HG02588 (cell line): ENCODE measurements at regions not wholly inside any gene's neighbourhood (a gene's known extent, or its start where the extent isn't known, plus 50 kb on each side); places are given as distances from the start of the nearest gene placed in this dataset.
A peak's percentile ranks its signal among the peaks of the same experiment; 100 is the strongest.
"Not testable (repeated sequence)": the region's sequence is repeated elsewhere in the genome, so short reads cannot be mapped to it uniquely, and the experiment has no call there.

Source experiments
- ATAC-seq: cut with Tn5 transposase; IDR thresholded peaks from one replicate; pipeline ENCODE4 v1.9.1; 2021; ENCODE audit warnings: mild to moderate bottlenecking, moderate library complexity; ENCODE audit not compliant: unreplicated experiment

GRCh38 chr14:36418937-36419336 lies 98.5 kb upstream of the MBIP start:
- no peak for ATAC-seq

- ATAC-seq, result not testable (repeated sequence)
Measured at GRCh38 chr14:36411951-36412350, 91.5 kb upstream of the MBIP start.

GRCh38 chr14:36408388-36408787 lies 88.0 kb upstream of the MBIP start:
- no peak for ATAC-seq

DNA sequence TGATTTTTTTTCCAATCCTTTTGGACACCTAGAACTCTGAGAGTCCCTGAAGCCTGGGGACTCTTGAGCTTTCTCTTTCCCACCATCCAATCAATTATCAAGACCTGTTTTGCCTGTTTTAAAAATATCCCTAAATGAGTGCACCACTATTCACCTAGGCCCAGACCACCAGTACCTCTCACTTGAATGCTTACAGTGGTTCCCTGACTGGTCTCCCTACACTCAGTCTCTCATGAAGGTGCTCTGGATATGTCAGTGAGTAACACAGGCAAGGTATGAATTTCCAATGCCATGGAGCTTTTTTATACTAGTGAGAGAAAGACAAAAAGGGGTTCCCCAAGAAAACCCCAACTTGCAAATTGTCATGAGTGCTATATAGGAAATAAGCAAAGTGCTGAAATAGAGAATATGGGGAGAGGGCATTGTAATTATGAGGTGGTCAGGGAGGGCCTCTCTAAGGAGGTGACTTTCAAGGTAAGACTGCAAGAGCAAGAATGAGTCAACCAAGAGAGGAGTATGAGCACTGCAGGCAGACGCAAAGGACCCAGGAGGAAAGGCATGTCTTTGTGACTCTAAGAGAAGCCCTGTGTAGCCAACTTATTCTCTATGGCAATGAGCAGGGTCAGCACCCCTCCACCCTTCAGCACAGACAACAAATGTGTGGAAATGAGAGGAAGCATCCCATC lies 85.3 kb upstream of the MBIP start:
- ATAC-seq, result no peak

GRCh38 chr14:36402867-36403266 lies 82.4 kb upstream of the MBIP start:
- no peak for ATAC-seq

DNA sequence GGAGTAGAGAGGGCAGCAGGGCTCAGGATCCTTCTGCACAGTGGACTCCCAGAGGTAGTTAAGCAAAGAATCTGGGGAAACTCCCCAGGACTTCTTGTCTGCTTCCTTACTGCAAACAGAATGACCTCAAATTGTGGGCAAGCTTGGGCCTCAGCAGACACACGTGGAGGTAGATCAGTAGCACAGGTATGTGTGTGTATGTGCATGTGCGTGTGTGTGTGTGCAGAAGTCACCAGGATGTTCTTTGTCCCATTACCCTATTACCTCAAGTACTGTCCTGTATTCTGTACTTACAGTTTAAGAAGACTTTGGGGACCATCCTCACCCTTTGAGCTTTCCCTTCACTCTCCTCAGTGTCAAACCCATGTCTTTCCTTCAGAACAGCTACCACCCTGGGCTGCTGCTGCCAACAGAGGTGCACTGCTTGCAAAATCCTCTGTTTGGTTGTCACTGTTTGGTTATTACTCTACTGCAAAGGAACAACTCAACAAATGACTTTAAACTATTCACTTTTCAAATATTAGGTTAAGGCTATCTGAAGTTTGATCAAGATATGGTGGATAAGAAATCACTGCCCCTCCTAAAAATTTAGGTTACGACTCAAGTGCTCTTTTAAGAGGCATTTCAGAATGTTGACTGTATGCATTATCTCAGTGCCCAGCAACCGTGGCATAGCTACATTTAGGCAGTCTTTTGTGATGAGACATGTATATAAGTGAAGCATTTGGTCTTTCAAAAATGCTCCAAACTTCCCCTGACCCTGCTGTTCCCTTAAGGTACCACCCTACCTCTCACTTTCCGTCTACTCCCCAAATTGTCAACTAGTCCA lies 78.2 kb upstream of the MBIP start:
- no peak for ATAC-seq

GRCh38 chr14:36397357-36397756 lies 76.9 kb upstream of the MBIP start:
- ATAC-seq, result no peak

DNA sequence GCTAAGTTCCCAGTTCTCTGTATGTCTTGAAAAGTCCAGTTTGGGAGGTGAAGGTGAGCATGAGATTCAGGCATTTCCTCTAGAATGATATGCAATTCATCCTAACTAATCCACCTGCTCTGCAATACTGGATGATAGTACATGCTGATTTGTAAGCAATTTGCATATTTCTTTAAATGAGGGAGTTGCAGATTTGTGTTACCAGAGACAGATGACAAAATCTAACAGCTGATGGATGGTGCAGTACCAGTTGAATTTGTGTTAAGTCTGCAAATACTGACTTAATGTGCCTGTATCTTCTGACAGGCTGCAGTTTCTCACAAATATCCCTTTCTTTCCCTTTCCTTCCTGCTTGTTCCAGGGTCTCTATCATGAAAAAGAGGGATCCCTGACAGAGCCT lies 76.4 kb upstream of the MBIP start:
- no peak for ATAC-seq

DNA sequence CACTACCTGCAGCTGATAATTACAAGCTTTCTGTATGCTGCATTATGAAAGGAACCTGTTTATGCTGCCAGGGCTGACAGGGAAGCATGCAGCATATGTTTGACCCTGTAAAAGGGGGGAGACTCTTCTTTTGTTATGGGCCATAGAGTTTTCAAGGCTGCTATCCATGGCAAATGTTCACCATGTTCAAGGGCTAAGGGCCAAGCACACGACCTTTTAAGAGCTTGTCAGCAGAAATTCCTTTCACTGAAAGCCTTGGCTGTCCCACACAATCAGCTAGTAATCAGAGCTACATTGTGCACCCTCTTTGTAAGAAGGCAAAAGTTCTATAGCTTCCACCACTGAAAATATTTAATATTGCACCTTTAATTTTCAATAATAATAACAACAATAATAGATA lies 74.2 kb upstream of the MBIP start:
- no peak for ATAC-seq

DNA sequence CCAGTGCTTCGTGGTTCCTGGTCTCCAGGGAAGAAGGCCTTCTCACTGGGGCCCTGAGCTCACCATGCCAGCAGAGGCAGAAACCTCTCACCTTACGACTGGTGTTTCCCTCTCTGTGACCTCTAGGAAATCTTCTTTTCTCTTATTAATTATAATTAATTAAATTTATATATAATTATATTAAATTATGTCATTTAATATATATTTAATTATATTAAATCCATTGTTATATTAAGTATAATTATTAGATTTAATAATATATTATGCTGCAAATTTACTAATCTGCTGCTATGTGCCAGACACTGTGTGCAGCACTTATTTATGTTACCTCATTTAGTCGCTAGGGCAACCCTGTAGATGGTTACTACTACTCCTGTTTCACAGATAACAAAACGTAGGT lies 70.3 kb upstream of the MBIP start:
- no peak for ATAC-seq

DNA sequence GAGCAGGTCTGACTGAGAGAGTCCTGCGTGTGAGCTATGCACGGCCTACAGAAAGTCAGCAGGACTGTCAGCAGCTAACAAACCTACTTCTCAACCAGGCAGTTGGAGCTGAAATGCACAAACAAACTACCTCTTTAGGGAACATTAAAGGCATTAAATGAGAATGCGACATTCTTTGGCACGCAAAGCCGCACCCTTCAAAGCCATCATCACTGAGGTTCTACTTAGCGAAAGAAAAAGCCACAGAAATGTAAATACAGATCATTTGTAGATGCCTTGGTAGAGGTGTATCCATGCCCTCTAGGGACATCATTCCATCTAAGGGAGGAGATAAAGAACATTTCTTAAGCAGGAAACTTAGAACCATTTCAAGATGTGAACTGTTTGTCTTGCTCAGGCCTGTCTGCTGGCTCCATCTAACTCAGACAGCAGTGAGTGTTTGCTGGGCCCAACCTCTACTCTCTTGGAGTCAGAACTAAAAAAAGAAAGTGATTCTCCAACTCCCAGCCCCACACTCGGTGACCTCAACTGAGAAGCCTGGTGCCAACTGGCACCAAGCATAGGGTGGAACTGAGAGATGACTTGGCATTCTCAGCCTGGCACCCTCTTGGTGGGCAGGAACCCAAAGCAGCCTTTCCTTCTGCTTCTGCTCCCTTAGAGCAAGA lies 63.5 kb upstream of the MBIP start:
- no peak for ATAC-seq

DNA sequence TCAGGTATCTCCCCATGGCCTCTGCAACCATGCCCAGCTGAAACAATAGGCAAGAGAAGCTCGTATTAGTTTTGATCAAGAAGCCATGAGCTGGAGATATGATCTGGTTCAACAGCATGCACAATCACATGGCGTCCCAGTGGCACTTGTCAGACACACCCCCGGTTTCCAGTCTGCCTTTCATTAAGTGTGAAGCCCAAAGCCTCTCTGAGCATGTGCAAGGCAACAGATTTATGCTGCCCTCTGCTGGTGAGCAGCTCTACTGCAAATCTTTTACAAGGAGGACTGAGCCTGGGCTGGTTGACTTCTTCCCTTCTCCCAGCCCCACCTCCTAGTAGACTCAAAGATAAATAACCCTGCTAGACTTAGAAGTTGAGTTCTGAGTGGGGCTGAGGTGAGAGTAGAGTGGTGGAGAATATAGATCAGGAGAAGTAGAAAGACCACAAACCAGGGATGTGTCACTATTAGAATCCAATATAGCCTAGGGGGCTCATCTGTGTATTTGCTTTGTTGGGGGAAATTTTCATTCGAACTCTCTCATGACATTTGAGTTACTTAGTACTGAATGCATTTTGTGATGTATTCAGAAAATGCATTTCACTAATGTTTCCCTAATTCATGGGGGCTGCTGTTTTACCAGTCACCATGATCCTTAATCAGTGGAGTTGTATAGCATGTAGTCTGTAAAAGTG lies 53.7 kb upstream of the MBIP start:
- ATAC-seq, result peak; percentile 90
